Mesendoderm (in vitro differentiated cells): ENCODE measurements at regions not wholly inside any gene's neighbourhood (a gene's known extent, or its start where the extent isn't known, plus 50 kb on each side); places are given as distances from the start of the nearest gene placed in this dataset.
"Not testable (repeated sequence)": the region's sequence is repeated elsewhere in the genome, so short reads cannot be mapped to it uniquely, and the experiment has no call there.

Experiments
- DNase-seq: peaks from one replicate; pipeline ENCODE4 v3.0.0; 2013
- H2AK5ac ChIP-seq: 2 replicates; pipeline ENCODE4 v1.6.1; 2013; ENCODE audit warnings: low read length, inconsistent platforms
- H2BK120ac ChIP-seq: 2 replicates; pipeline ENCODE4 v1.6.1; 2013; ENCODE audit warnings: low read depth, mild to moderate bottlenecking, low read length, moderate library complexity, mixed read lengths
- H2BK15ac ChIP-seq: replicated peaks from 2 replicates; pipeline ENCODE4 v1.6.1; 2013; ENCODE audit warnings: low read depth, mild to moderate bottlenecking, moderate library complexity
- H2BK5ac ChIP-seq: 2 replicates; pipeline ENCODE4 v1.6.1; 2013; ENCODE audit warnings: low read length, inconsistent platforms
- H3K18ac ChIP-seq: 2 replicates; pipeline ENCODE4 v1.6.1; 2013; ENCODE audit warnings: mild to moderate bottlenecking, low read length, mixed read lengths
- H3K23ac ChIP-seq: one replicate; pipeline ENCODE4 v1.6.1; 2013; ENCODE audit warnings: low read length
- H3K27ac ChIP-seq: 2 replicates; pipeline ENCODE4 v1.5.1; 2013; ENCODE audit warnings: low read depth, mild to moderate bottlenecking, inconsistent platforms, low read length, moderate library complexity
- H3K27me3 ChIP-seq: 2 replicates; pipeline ENCODE4 v1.6.1; 2013; ENCODE audit warnings: low read length, control low read depth, mild to moderate bottlenecking, inconsistent platforms; ENCODE audit not compliant: insufficient read depth, poor library complexity
- H3K36me3 ChIP-seq: 2 replicates; pipeline ENCODE4 v1.6.1; 2013; ENCODE audit warnings: low read length, inconsistent platforms; ENCODE audit not compliant: control insufficient read depth, insufficient read depth
- H3K4ac ChIP-seq: one replicate; pipeline ENCODE4 v1.6.1; 2013; ENCODE audit warnings: low read depth, mild to moderate bottlenecking, low read length, moderate library complexity
- H3K4me1 ChIP-seq: 2 replicates; pipeline ENCODE4 v1.6.1; 2013; ENCODE audit warnings: low read depth, low read length, inconsistent platforms; ENCODE audit not compliant: control insufficient read depth
- H3K4me2 ChIP-seq: 2 replicates; pipeline ENCODE4 v1.6.1; 2013; ENCODE audit warnings: low read length
- H3K4me3 ChIP-seq: 2 replicates; pipeline ENCODE4 v1.5.1; 2013; ENCODE audit warnings: mild to moderate bottlenecking, low read length
- H3K56ac ChIP-seq: one replicate; pipeline ENCODE4 v1.6.1; 2013; ENCODE audit warnings: low read length
- H3K79me1 ChIP-seq: 2 replicates; pipeline ENCODE4 v1.6.1; 2013; ENCODE audit warnings: low read length, inconsistent platforms
- H3K79me2 ChIP-seq: 2 replicates; pipeline ENCODE4 v1.6.1; 2013; ENCODE audit warnings: mild to moderate bottlenecking, low read length; ENCODE audit not compliant: control insufficient read depth, insufficient read depth
- H3K9ac ChIP-seq: 2 replicates; pipeline ENCODE4 v1.6.1; 2013; ENCODE audit warnings: low read length, inconsistent platforms
- H4K5ac ChIP-seq: one replicate; pipeline ENCODE4 v1.6.1; 2013; ENCODE audit warnings: low read length
- H4K8ac ChIP-seq: one replicate; pipeline ENCODE4 v1.6.1; 2013; ENCODE audit warnings: low read depth, mild to moderate bottlenecking, control low read depth, low read length, moderate library complexity
- WGBS: extraction: QIAGEN DNeasy Blood & Tissue Kit; methylation state at CpG from one replicate; pipeline ENCODE4 v1.1.7; 2013; ENCODE audit warnings: low lambda C conversion rate, missing lambda C conversion rate; ENCODE audit not compliant: insufficient coverage; ENCODE audit errors: extremely low coverage; 5-methylcytosine and 5-hydroxymethylcytosine counted together

DNA sequence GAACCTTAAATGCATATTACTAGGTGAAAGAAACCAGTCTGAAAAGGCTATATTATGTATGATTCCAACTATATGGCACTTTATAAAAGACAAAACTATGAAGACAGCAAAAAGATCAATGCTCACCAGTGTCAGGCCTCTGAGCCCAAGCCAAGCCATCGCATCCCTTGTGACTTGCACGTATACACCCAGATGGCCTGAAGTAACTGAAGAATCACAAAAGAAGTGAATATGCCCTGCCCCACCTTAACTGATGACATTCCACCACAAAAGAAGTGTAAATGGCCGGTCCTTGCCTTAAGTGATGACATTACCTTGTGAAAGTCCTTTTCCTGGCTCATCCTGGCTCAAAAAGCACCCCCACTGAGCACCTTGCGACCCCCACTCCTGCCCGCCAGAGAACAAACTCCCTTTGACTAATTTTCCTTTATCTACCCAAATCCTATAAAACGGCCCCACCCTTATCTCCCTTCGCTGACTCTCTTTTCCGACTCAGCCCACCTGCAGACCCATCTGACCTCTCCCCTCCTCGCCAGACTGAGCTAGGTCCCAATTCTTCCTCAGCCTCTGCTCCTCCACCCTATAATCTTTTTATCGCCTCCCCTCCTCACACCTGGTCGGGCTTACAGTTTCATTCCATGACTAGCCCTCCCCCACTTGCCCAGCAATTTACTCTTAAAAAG is 1239.5 kb downstream of the OLFM4 start:
- WGBS, result no CpG with 5 or more reads among the region's 11 CpGs
- H2BK120ac ChIP-seq, H2AK5ac ChIP-seq, H3K23ac ChIP-seq, H3K79me1 ChIP-seq, H2BK15ac ChIP-seq, H3K27me3 ChIP-seq, H3K18ac ChIP-seq, H3K79me2 ChIP-seq, H3K4ac ChIP-seq, H4K8ac ChIP-seq, H3K4me2 ChIP-seq, H3K4me1 ChIP-seq, H3K4me3 ChIP-seq, H3K36me3 ChIP-seq, H4K5ac ChIP-seq: not testable (repeated sequence)
- Histone ChIP-seq H3K56ac (peak overlapping the region; percentile 38), H3K9ac (peak overlapping the region; percentile 15), H2BK5ac (peak overlapping the region; percentile 92), H3K27ac (peak overlapping the region; percentile 81)
- peak; percentile 93 for DNase-seq

GRCh38 chr13:54287062-54287764 is 1258.6 kb downstream of the OLFM4 start:
- Histone ChIP-seq H2BK15ac (no peak overlapping the region), H3K27me3 (no peaks in the 10 kb centered on the region), H3K56ac (no peak overlapping the region), H4K5ac (no peak overlapping the region), H3K79me2 (no peaks in the 10 kb centered on the region), H3K27ac (no peak overlapping the region), H3K36me3 (no peaks in the 10 kb centered on the region), H3K4me1 (no peaks in the 10 kb centered on the region), H2BK120ac (no peak overlapping the region), H3K4ac (no peak overlapping the region), H3K18ac (no peak overlapping the region), H2AK5ac (no peak overlapping the region), H3K4me2 (no peak overlapping the region), H2BK5ac (no peak overlapping the region), H3K9ac (no peak overlapping the region), H3K79me1 (no peaks in the 10 kb centered on the region), H3K4me3 (no peak overlapping the region), H3K23ac (no peak overlapping the region), H4K8ac (no peak overlapping the region)
- no CpG with 5 or more reads among the region's 10 CpGs for WGBS
- DNase-seq, result no peak

DNA sequence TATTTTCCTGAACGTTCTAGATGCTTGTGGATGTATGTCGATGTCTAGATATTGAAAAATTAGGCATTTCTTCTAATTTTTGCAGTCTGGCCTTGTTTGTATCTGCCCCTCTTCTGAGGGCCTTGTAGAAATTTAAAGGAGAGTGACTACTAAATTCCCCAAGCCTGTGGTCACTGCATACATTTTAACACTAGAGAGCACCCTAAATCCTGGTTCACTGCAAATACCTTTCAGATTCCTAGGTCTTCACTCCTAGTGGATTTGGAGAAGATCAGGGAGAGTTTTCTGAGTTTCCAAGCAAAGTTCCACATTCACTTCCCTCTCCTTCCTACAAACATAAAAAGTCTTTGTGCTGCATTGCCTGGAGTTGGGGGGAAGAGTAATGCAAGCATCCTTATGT is 1272.5 kb downstream of the OLFM4 start:
- Histone ChIP-seq H3K79me2 (no peaks in the 10 kb centered on the region), H3K36me3 (no peaks in the 10 kb centered on the region), H4K5ac (no peak overlapping the region), H3K79me1 (no peaks in the 10 kb centered on the region), H4K8ac (no peak overlapping the region), H2BK15ac (no peak overlapping the region), H3K4me3 (no peak overlapping the region), H3K4me1 (peaks cover 4% of the 10 kb centered on the region), H3K4ac (no peak overlapping the region), H3K18ac (peak overlapping the region; percentile 76), H2AK5ac (no peak overlapping the region), H3K27ac (no peak overlapping the region), H3K4me2 (no peak overlapping the region), H3K9ac (no peak overlapping the region), H3K23ac (no peak overlapping the region), H3K56ac (peak overlapping the region; percentile 1), H3K27me3 (no peaks in the 10 kb centered on the region), H2BK120ac (no peak overlapping the region), H2BK5ac (peak overlapping the region; percentile 57)
- DNase-seq, result peak; percentile 83
- WGBS, result no CpG with 5 or more reads among the region's 2 CpGs

GRCh38 chr13:54305377-54305776 is 1276.8 kb downstream of the OLFM4 start:
- peak overlapping the region; percentile 89 for H2BK120ac ChIP-seq
- H3K4me3 ChIP-seq, result no peak overlapping the region
- no peaks in the 10 kb centered on the region for H3K79me2 ChIP-seq
- H3K79me1 ChIP-seq, result no peaks in the 10 kb centered on the region
- no peak overlapping the region for H3K9ac ChIP-seq
- peaks cover 4% of the 10 kb centered on the region for H3K4me1 ChIP-seq
- H3K4ac ChIP-seq, result no peak overlapping the region
- peak overlapping the region; percentile 21 for H3K18ac ChIP-seq
- no peak overlapping the region for H2BK5ac ChIP-seq
- no peak overlapping the region for H3K23ac ChIP-seq
- WGBS, result no CpG with 5 or more reads among the region's 1 CpG
- no peak overlapping the region for H3K27ac ChIP-seq
- no peak overlapping the region for H4K5ac ChIP-seq
- no peak overlapping the region for H2AK5ac ChIP-seq
- DNase-seq, result no peak
- H3K36me3 ChIP-seq, result no peaks in the 10 kb centered on the region
- no peak overlapping the region for H2BK15ac ChIP-seq
- no peak overlapping the region for H3K4me2 ChIP-seq
- peak overlapping the region; percentile 54 for H3K56ac ChIP-seq
- H3K27me3 ChIP-seq, result no peaks in the 10 kb centered on the region
- H4K8ac ChIP-seq, result no peak overlapping the region

DNA sequence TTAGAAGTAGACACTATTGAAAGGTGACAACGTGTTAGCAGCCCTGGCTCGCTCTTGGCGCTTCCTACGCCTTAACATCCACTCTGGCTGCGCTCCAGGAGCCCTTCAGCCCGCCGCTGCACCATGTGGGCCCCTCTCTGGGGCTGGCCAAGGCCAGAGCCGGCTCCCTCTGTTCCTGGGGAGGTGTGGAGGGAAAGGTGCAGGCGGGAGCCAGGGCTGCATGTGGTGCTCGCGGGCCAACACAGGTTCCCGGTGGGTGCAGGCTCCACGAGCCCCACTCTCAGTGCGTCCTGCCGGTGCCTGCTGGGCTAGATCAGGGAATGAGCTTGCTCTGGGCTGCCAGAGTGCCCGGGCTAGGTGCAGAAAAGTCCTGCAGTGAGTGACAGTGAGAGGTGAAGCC is 1284.3 kb downstream of the OLFM4 start:
- no peaks in the 10 kb centered on the region for H3K79me2 ChIP-seq
- DNase-seq, result no peak
- no peak overlapping the region for H3K4me3 ChIP-seq
- no peaks in the 10 kb centered on the region for H3K79me1 ChIP-seq
- no peaks in the 10 kb centered on the region for H3K4me1 ChIP-seq
- no peak overlapping the region for H3K56ac ChIP-seq
- WGBS, result no CpG with 5 or more reads among the region's 16 CpGs
- H2BK120ac ChIP-seq, result no peak overlapping the region
- no peak overlapping the region for H3K4me2 ChIP-seq
- no peak overlapping the region for H3K23ac ChIP-seq
- H2AK5ac ChIP-seq, result no peak overlapping the region
- H4K5ac ChIP-seq, result no peak overlapping the region
- no peaks in the 10 kb centered on the region for H3K27me3 ChIP-seq
- H2BK5ac ChIP-seq, result no peak overlapping the region
- no peak overlapping the region for H2BK15ac ChIP-seq
- no peak overlapping the region for H3K18ac ChIP-seq
- H3K36me3 ChIP-seq, result no peaks in the 10 kb centered on the region
- no peak overlapping the region for H3K27ac ChIP-seq
- no peak overlapping the region for H3K4ac ChIP-seq
- H4K8ac ChIP-seq, result no peak overlapping the region
- no peak overlapping the region for H3K9ac ChIP-seq
